CD4-positive, alpha-beta T cell treated with Interleukin-10 for 1 hour (primary cell): ENCODE measurements at regions not wholly inside any gene's neighbourhood (a gene's known extent, or its start where the extent isn't known, plus 50 kb on each side); places are given as distances from the start of the nearest gene placed in this dataset.
"Not testable (repeated sequence)": the region's sequence is repeated elsewhere in the genome, so short reads cannot be mapped to it uniquely, and the experiment has no call there.

Source experiments
- DNase-seq: peaks from one replicate; pipeline ENCODE4 v3.0.0-alpha.2; 2020

DNA sequence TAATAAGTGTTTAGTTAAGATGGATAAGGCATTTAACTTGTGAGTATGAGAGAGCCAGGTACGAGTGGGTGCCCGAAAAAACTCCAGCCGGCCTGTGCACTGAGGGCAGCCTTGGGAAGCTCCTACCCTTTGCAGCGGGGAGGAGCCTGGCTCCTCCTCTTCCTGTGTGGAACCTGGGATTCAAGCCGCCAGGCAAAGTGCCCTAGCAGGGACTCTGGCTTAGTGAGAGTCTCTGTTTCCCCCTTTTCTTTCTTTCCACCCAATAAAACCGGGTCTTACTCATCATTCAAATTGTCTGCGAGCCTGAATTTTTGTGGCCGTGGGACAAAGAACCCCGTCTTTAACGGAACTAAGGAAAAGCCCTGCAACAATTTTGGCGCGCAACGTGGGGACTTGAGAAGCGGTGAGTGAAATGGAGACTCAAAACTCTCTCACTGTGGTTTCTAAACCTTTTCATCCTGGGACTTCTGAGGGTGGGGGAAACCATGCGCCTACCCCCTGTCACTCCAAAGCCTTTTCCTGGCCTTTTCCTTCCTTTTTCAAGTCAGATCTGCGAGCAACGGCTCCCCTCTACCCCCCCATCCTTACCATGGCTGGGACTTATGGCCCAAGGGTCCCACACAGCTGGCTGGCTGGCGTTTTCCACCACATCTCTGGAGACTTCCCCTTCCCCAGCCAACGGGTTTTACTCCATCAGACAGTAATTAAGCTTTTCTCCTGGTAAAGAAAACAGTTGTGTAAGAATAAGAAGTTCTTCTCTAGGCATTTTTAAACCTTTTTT lies 535.7 kb upstream of the ACO1 start:
- no peak for DNase-seq

GRCh38 chr9:31854187-31854586 lies 530.3 kb upstream of the ACO1 start:
- no peak for DNase-seq

GRCh38 chr9:31868830-31869229 lies 515.6 kb upstream of the ACO1 start:
- DNase-seq: no peak

DNA sequence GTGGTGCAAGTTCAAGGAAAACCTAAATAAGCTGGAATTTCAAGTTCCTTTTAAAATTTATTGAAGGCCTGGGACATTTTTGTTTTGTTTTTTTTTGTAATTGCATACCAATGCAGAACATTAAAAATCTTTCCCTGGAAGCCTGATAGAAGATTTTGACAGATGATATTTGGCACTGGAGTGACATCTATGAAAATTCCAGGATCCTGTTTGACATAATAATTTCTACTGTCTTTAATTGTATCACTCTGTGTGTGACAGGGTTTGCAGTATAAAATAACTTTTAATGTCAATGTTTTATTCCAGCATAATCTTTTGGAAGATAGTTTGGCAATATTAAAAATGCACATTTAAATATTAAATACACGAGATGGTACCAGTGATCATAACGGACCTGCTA lies 514.2 kb upstream of the ACO1 start:
- no peak for DNase-seq

DNA sequence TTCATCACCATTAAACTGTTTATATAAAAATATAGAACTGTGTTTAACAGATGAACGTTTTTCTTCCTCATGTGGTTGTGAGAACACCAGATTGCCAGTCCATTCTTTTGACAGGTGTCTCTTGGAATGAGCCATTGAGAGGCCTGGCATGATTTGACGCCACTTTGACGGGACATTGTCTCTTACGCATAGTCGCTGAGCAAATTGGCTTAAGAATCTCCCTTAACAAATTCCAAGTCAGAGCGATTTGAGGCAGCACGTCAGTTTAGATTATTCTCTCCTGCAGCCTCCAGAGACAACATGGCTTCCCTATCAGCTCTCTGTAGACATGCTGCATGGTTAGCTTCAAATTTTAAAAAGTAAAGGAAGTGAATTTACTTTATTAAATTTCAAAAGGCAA lies 510.7 kb upstream of the ACO1 start:
- no peak for DNase-seq

GRCh38 chr9:31894008-31894407 lies 490.4 kb upstream of the ACO1 start:
- DNase-seq: no peak

DNA sequence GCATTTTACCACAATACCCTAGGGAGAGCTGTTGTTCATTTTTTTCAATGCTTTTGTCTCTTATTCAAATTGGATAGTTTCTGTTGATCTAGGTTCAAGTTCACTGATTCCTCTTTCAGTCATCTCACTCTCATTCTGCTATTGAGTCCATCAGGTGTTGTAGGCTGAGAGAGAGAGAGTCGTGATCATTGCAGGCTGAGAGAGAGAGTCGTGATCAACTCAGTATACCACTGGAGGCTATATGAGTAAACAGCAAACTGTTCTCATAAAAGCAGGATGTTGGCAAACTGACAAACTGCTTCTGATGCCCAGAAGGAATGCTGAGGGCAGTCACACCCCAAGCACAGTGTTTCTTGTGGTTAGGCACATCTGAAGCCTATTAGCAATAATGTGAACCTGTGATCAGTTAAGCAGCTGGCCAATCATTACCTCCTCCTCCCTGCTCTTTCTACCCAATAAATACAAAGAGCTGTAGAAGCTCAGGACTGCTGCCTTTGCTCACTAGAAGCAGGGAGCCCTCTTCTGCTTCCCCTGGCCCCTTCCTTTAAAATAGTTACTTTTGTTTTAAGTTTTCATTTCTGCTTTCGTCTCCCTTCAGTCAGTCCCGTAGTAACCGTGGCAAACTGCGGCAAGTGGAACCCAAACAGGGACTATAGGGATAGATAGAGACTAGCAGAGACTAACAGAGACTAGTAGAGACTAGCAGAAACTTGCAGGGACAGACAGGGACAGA lies 476.1 kb upstream of the ACO1 start:
- no peak for DNase-seq

GRCh38 chr9:31908891-31909480 lies 475.5 kb upstream of the ACO1 start:
- DNase-seq: no peak

DNA sequence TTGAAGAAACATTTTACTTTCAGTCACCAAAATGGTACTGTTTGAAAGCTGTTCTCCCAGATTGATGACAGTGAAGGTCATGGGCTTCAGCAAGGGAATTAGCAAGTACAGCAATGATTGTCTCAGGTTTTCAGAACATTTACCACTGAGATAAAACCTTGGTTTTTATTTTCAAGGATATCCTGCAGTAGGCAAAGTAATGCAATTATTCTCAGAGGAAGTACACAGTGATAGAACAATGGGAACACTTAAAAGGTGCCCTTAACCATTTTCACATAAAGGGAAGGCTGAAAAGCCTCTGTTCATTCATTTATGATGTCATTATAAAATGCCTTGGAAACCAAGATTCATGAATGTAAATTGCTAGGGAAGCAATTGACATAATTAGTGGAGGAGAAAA lies 471.8 kb upstream of the ACO1 start:
- DNase-seq: no peak

DNA sequence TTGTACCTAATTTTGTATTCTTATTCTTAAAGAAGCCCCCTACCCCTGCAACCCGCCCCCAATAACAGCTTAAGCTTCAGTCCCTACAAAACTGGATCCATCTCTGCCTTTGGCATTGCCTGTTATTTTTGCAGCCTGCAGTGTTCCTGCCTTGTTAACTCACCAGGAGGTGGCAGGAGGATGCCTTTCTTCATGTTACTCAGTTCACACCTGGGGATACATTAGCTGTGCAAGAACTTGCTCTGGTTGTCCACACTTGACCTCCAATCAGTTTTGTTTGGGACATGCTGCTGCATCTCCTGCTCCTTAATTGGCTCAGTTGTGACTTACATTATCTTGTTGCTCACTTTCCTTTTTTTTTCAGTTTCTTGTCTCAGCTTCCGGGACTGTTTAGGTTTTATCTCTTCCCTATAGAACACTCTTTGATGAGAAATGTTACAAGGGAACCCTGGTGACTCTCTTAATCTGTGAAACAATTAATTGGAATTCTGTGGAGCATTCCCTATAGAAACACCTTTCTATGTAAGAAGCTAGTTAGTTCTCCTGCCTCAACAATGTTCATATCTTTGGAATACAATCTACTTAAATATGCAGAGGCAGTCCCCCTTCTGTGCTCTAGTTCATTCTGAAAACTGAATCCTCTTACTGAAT lies 467.7 kb upstream of the ACO1 start:
- DNase-seq: no peak

DNA sequence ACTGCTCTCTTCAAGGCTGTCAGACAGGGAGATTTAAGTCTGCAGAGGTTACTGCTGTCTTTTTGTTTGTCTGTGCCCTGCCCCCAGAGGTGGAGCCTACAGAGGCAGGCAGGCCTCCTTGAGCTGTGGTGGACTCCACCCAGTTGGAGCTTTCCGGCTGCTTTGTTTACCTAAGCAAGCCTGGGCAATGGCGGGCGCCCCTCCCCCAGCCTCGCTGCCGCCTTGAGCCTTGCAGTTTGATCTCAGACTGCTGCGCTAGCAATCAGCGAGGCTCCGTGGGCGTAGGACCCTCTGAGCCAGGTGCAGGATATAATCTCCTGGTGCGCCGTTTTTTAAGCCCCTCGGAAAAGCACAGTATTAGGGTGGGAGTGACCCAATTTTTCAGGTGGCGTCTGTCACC lies 446.7 kb upstream of the ACO1 start:
- not testable (repeated sequence) for DNase-seq

- no peak for DNase-seq
Observed at GRCh38 chr9:31950756-31951155, 433.7 kb upstream of the ACO1 start.

DNA sequence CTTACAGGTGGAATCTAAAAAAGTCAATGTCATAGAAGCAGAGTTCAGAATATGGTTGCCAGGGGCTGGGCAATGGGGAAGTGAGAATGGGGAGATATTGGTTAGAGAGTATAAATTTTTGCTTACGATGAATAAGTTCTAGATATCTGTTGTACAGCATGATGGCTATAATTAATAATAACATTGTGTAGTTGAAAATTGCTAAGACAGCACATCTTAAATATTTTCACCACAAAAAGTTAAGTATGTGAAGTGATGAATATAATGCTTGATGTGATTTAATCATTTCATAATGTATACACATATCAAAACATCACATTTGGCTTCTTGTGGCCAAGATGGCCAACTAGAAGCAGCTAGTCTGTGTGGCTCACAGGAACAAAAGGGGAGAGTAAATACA lies 425.9 kb upstream of the ACO1 start:
- no peak for DNase-seq

DNA sequence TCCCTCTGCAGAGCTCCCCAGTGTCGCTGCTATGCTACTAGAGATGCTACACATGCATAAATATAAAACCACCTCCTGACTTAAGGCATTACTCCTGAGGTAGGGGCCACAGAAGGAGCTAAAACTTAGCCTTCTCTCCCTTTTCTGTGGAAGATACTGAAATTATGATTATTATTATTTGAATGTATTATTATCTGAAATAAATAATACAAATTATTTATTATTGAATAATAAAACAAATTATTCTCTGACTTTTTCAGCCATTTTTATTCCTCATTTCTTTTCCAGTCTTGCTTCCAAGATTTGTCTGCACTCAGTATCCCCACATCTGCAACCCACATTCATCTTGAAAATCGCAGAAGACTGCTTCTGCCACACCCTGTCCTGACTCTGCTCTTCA lies 414.9 kb upstream of the ACO1 start:
- no peak for DNase-seq

DNA sequence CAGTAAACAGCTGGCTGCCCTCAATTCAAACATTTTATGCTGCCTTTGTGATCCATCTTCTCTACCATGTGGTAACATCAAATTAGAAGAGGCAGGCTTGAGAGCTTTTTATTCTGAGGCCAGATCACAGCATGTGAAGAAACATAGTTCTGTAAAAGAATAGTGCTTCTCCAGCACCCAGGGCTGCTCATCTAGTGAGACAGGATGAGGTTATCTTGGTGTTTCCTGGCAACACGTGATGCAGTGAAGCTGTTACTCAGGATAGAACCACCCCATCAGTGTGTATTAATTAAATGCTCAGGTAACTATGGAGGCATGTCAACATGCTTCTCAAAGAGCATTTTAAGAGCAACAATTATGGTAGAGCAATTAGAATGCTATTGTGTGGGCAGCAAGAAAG lies 400.5 kb upstream of the ACO1 start:
- DNase-seq: no peak

DNA sequence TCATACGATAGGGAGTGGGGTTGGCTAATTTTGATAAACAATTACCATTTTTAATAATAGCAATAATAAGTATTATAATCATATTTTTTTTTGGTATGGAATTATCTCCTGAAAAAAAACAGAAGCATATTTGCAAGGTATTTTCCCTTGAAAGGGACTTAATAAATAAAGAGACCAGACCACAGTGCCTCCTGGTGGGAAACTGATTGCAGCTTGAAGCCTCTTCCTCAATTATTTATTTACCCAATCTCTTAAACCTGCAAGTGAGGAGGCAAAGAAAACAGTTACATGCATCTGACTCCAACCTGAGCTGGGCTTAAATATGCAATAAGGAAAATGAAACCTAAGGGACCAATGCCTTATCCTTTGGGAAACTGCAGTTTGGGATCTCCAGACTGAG lies 388.1 kb upstream of the ACO1 start:
- DNase-seq: no peak

GRCh38 chr9:32004431-32005076 lies 379.9 kb upstream of the ACO1 start:
- no peak for DNase-seq

- DNase-seq: no peak
Observed at GRCh38 chr9:32010322-32010721, 374.1 kb upstream of the ACO1 start.

DNA sequence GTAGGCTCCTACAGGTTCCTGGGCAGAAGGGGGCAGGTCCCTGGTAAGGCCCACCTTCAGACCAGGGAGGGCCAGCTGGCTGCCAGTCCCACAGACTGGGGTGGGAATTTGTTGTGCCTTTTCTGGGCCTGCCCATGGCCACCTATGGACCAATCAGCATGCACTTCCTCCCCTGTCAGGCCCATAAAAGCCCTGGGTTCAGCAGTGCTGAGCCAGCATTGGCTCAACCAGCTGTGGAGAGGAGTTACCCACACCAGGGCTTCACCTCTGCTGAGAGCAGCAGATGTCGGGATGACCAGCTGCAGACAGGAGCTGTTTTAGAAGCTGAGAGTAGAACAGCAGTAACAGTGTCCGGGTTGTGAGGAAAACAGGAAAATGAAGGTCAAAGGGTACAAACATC lies 373.4 kb upstream of the ACO1 start:
- DNase-seq: no peak

DNA sequence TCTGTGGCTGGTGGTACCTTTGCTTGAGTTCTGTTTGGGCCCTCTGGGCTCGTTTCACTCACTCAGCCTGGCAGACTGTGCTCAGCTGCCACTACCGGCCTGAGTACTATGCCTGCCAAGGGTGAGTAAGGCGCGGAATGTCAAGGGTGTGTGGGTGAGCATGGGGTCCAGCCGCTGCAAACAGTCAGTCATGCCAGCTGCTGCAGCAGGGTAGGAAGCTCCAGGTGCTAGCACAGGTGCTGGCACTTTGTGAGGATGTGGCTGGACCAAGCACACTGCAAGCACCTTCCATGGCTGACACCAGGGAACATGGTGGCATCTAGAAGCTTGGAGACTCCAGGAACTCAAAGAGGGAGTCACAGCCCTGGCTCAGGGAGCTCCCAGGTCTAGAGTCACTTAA lies 368.6 kb upstream of the ACO1 start:
- no peak for DNase-seq

DNA sequence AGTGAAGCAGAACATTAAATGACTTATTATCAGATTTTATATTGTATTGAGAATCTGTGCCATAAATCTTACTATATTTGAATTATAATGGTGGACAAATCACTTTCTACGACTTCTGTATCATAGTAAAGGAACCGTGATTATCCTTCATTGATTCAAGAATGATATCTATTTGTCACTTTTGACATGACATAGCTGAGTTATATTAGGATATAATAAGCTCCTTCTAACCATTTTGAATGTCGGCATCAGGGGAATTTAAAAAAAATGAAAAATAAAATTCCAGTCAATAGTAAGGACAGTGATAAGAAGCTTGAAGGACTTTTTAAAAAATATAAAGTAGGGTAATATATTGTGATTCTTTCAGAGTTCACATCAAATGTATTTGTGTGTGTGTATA lies 338.9 kb upstream of the ACO1 start:
- DNase-seq: no peak

GRCh38 chr9:32067261-32067660 lies 317.2 kb upstream of the ACO1 start:
- DNase-seq: no peak

- peak; percentile 5 for DNase-seq
Observed at GRCh38 chr9:32069169-32069813, 315.2 kb upstream of the ACO1 start.
